HCT116 (cell line): ENCODE measurements at regions not wholly inside any gene's neighbourhood (a gene's known extent, or its start where the extent isn't known, plus 50 kb on each side); places are given as distances from the start of the nearest gene placed in this dataset.

Experiments
- ATAC-seq: fragments of 200-7000 bp; cut with Tn5 transposase; 2 replicates; pipeline ENCODE4 v1.9.1; 2020; ENCODE audit warnings: mild to moderate bottlenecking, moderate library complexity
- BruUV-seq: library from RNA; stranded (reverse); fragments of 400-500 nt; replicated peaks from 2 replicates; lab custom pipeline; 2021; lab: Mats Ljungman, UMichigan
- CTCF ChIA-PET: fragments of 300-600 bp; sonication (Branson Sonifier 250); formaldehyde crosslinking; loops from one replicate; lab custom pipeline; 2021; ENCODE audit warnings: antibody characterized with exemption; lab: Charles Lee
- POLR2A ChIA-PET: fragments of 300-600, 350-600 bp; sonication (Branson Sonifier 250); formaldehyde crosslinking; loops from one replicate; lab custom pipeline; 2021; ENCODE audit warnings: antibody characterized with exemption; lab: Charles Lee
- RAD21 ChIA-PET, 2 experiments: fragments of 300-600 bp; sonication (Branson Sonifier 250); formaldehyde crosslinking; loops; one replicate each; lab custom pipeline; 2023; ENCODE audit warnings: low total read pairs in 2 of 2; ENCODE audit not compliant: uncharacterized antibody in 2 of 2, unreplicated experiment in 2 of 2, low non-redundant PET in 1 of 2; lab: Charles Lee
- DNase-seq: peaks from one replicate; pipeline ENCODE4 v3.0.0-alpha.2; 2010; ENCODE audit warnings: low read depth, low spot score
- H2AFZ ChIP-seq: fragments of 200-600 bp; shearing (Covaris generic), sonication (generic); 2 replicates; pipeline ENCODE4 v1.6.1; 2017; ENCODE audit warnings: low read depth, mixed run types, mixed read lengths, antibody characterized with exemption, low read length; ENCODE audit not compliant: poor library complexity, severe bottlenecking
- H3K27ac ChIP-seq: 2 replicates; pipeline ENCODE4 v1.5.1; 2012; ENCODE audit warnings: low read depth, low read length
- H3K27me3 ChIP-seq: fragments of 200-600 bp; sonication (generic); 2 replicates; pipeline ENCODE4 v1.6.1; 2016; ENCODE audit warnings: mixed run types, low read length, mixed read lengths; ENCODE audit not compliant: insufficient read depth
- H3K36me3 ChIP-seq, 2 experiments: fragments of 200-500 bp in 1 of 2; fragments of 200-600 bp in 1 of 2; sonication (Bioruptor generic) in 1 of 2; sonication (generic) in 1 of 2; 2 replicates each; pipeline versions ENCODE4 v1.5.1 to v1.6.1; 2014 to 2016; ENCODE audit warnings: low read length in 2 of 2, inconsistent platforms in 1 of 2, mixed read lengths in 1 of 2, mixed run types in 1 of 2; ENCODE audit not compliant: insufficient read depth in 2 of 2, control insufficient read depth in 1 of 2
- H3K4me1 ChIP-seq, 2 experiments: fragments of 200-600 bp in 1 of 2; sonication (generic) in 1 of 2; 2 replicates each; pipeline versions ENCODE4 v1.5.1 to v1.6.1; 2012 to 2017; ENCODE audit warnings: low read length in 2 of 2, inconsistent platforms in 1 of 2, mild to moderate bottlenecking in 1 of 2, mixed read lengths in 1 of 2, mixed run types in 1 of 2, moderate library complexity in 1 of 2; ENCODE audit not compliant: insufficient read depth in 2 of 2, control insufficient read depth in 1 of 2
- H3K4me2 ChIP-seq: fragments of 200-600 bp; sonication (generic); 2 replicates; pipeline ENCODE4 v1.6.1; 2017; ENCODE audit warnings: mixed run types, low read length, mixed read lengths
- H3K4me3 ChIP-seq, 2 experiments: fragments of 200-600 bp in 1 of 2; sonication (generic) in 1 of 2; replicated peaks in 1 of 2; 2 replicates each; pipeline ENCODE4 v1.5.1; 2011 to 2016; ENCODE audit warnings: low read length in 2 of 2, control low read depth in 1 of 2, low read depth in 1 of 2, mild to moderate bottlenecking in 1 of 2, mixed read lengths in 1 of 2, mixed run types in 1 of 2
- H3K79me2 ChIP-seq: fragments of 200-600 bp; sonication (generic); 2 replicates; pipeline ENCODE4 v1.6.1; 2017; ENCODE audit warnings: mild to moderate bottlenecking, mixed run types, low read length, moderate library complexity, mixed read lengths; ENCODE audit not compliant: insufficient read depth
- H3K9ac ChIP-seq: fragments of 200-600 bp; sonication (generic); 2 replicates; pipeline ENCODE4 v1.6.1; 2016; ENCODE audit warnings: low read length, mixed read lengths
- H3K9me2 ChIP-seq: fragments of 200-600 bp; sonication (generic), shearing (Covaris generic); 2 replicates; pipeline ENCODE4 v1.6.1; 2017; ENCODE audit warnings: mixed run types, mild to moderate bottlenecking, moderate library complexity; ENCODE audit not compliant: insufficient read depth
- H3K9me3 ChIP-seq, 2 experiments: fragments of 200-500 bp in 1 of 2; fragments of 200-600 bp in 1 of 2; sonication (Bioruptor generic) in 1 of 2; sonication (generic) in 1 of 2; 2 replicates each; pipeline ENCODE4 v1.6.1; 2014 to 2017; ENCODE audit warnings: low read length in 2 of 2, mixed read lengths in 2 of 2, inconsistent platforms in 1 of 2, low read depth in 1 of 2, mild to moderate bottlenecking in 1 of 2, mixed run types in 1 of 2, moderate library complexity in 1 of 2; ENCODE audit not compliant: control insufficient read depth in 1 of 2, insufficient read depth in 1 of 2
- H4K20me1 ChIP-seq: fragments of 200-600 bp; sonication (generic), shearing (Covaris generic); 2 replicates; pipeline ENCODE4 v1.6.1; 2017; ENCODE audit warnings: mixed run types, mild to moderate bottlenecking, moderate library complexity; ENCODE audit not compliant: insufficient read depth
- CBX3 ChIP-seq: IDR thresholded peaks from 2 replicates; pipeline ENCODE4 v1.6.1; 2012; ENCODE audit warnings: low read depth
- CEBPB ChIP-seq: IDR thresholded peaks from 2 replicates; pipeline ENCODE4 v1.6.1; 2012; ENCODE audit warnings: low read depth
- ELF1 ChIP-seq: IDR thresholded peaks from 2 replicates; pipeline ENCODE4 v1.6.1; 2012; ENCODE audit warnings: low read depth, borderline replicate concordance
- EZH2 ChIP-seq: fragments of 200-600 bp; sonication (generic); IDR thresholded peaks from 2 replicates; pipeline ENCODE4 v1.6.1; 2017; ENCODE audit warnings: antibody characterized with exemption, mixed run types
- EZH2phosphoT487 ChIP-seq: fragments of 200-600 bp; IDR thresholded peaks from 2 replicates; pipeline ENCODE4 v1.6.1; 2018; ENCODE audit warnings: antibody characterized with exemption, borderline replicate concordance
- FOSL1 ChIP-seq: IDR thresholded peaks from 2 replicates; pipeline ENCODE4 v1.6.1; 2012; ENCODE audit warnings: low read depth
- JUND ChIP-seq: IDR thresholded peaks from 2 replicates; pipeline ENCODE4 v1.6.1; 2012
- MAX ChIP-seq: IDR thresholded peaks from 2 replicates; pipeline ENCODE4 v1.6.1; 2012
- POLR2A ChIP-seq: IDR thresholded peaks from 2 replicates; pipeline ENCODE4 v1.7.0; 2011; ENCODE audit warnings: borderline replicate concordance; ENCODE audit not compliant: insufficient read depth, insufficient read length; ENCODE audit errors: extremely low read depth
- POLR2AphosphoS5 ChIP-seq: IDR thresholded peaks from 2 replicates; pipeline ENCODE4 v1.6.1; 2011; ENCODE audit warnings: mild to moderate bottlenecking, low read depth, low read length, moderate library complexity
- RAD21 ChIP-seq: IDR thresholded peaks from 2 replicates; pipeline ENCODE4 v1.6.1; 2012; ENCODE audit warnings: low read depth, mild to moderate bottlenecking
- REST ChIP-seq: IDR thresholded peaks from 2 replicates; pipeline ENCODE4 v1.6.1; 2012; ENCODE audit warnings: low read depth
- SIN3A ChIP-seq: IDR thresholded peaks from 2 replicates; pipeline ENCODE4 v1.6.1; 2012; ENCODE audit warnings: low read depth
- SRF ChIP-seq: IDR thresholded peaks from 2 replicates; pipeline ENCODE4 v1.6.1; 2012; ENCODE audit warnings: low read depth
- YY1 ChIP-seq: IDR thresholded peaks from 2 replicates; pipeline ENCODE4 v1.6.1; 2011; ENCODE audit warnings: low read length, low read depth, moderate library complexity, mild to moderate bottlenecking; ENCODE audit not compliant: insufficient replicate concordance; ENCODE audit errors: extremely low read depth
- ZBTB33 ChIP-seq: IDR thresholded peaks from 2 replicates; pipeline ENCODE4 v1.6.1; 2011; ENCODE audit warnings: mild to moderate bottlenecking, low read length, moderate library complexity; ENCODE audit not compliant: insufficient replicate concordance; ENCODE audit errors: extremely low read depth
- ZFX ChIP-seq: fragments of 450-650 bp; IDR thresholded peaks from 2 replicates; pipeline ENCODE4 v1.6.1; 2017
- ZNF274 ChIP-seq: fragments of 200-500 bp; sonication (Bioruptor generic); IDR thresholded peaks from 2 replicates; pipeline ENCODE4 v1.6.1; 2014; ENCODE audit warnings: mild to moderate bottlenecking, low read depth, low read length, inconsistent platforms
- intact Hi-C: fragments of 100-400 bp; cut with micrococcal nuclease; formaldehyde crosslinking; loops from 2 replicates; pipeline ENCODE4 v1.10.0; 2022

- TF ChIP-seq EZH2phosphoT487 (no peak), POLR2AphosphoS5 (no peak), JUND (no peak), SIN3A (no peak), MAX (no peak), YY1 (no peak), CEBPB (no peak), ELF1 (no peak), ZNF274 (no peak)
Measured at GRCh38 chr9:38228331-38229103, 159.5 kb upstream of the SHB start (continued).

GRCh38 chr9:38227656-38228055 lies 158.6 kb upstream of the SHB start:
- CTCF ChIA-PET = no interaction called here
- no peaks in the 10 kb centered on the region for H3K9me3 ChIP-seq
- no peaks in the 10 kb centered on the region for H3K36me3 ChIP-seq
- intact Hi-C loops = no loop called here
- no peaks in the 10 kb centered on the region for H3K27me3 ChIP-seq
- H3K4me1 ChIP-seq = peaks cover 3 to 18% of the 10 kb centered on the region in 2 experiments; a peak in 3 of 4 replicates
- no peak overlapping the region for H3K4me3 ChIP-seq
- H3K9me2 ChIP-seq = no peaks in the 10 kb centered on the region
- H4K20me1 ChIP-seq = no peaks in the 10 kb centered on the region
- no peak overlapping the region for H3K9ac ChIP-seq
- no peak overlapping the region for H3K4me2 ChIP-seq
- H2AFZ ChIP-seq = no peak overlapping the region
- H3K27ac ChIP-seq = no peak overlapping the region
- POLR2A ChIA-PET = no interaction called here
- RAD21 ChIA-PET = no interaction called here
- no peak for DNase-seq
- no peak for ATAC-seq
- no TSS peak for BruUV-seq
- H3K79me2 ChIP-seq = no peaks in the 10 kb centered on the region
- TF ChIP-seq REST (no peak), SRF (no peak), POLR2A (no peak), ZBTB33 (no peak), FOSL1 (no peak), ZFX (no peak), MAX (no peak), EZH2 (no peak), CEBPB (no peak), RAD21 (no peak), POLR2AphosphoS5 (no peak), YY1 (no peak), CBX3 (no peak), ZNF274 (no peak)
